HepG2 (cell line): ENCODE measurements at regions not wholly inside any gene's neighbourhood (a gene's known extent, or its start where the extent isn't known, plus 50 kb on each side); places are given as distances from the start of the nearest gene placed in this dataset.

Experiments
- BRD4 ChIP-seq: sonication (generic); formaldehyde crosslinking; IDR thresholded peaks from 2 replicates; pipeline ENCODE4 v1.4.0; 2020; ENCODE audit warnings: missing genetic modification reagents
- FIP1L1 ChIP-seq: fragments of 200-400 bp; formaldehyde crosslinking; IDR thresholded peaks from 2 replicates; pipeline ENCODE4 v1.6.1; 2018; ENCODE audit warnings: low read depth, mild to moderate bottlenecking, low read length, moderate library complexity, borderline replicate concordance; ENCODE audit not compliant: insufficient read depth
- HMG20B ChIP-seq: conservative IDR thresholded peaks from 2 replicates; pipeline ENCODE4 v1.6.1; 2016; ENCODE audit warnings: missing genetic modification reagents, missing compliant biosample characterization
- HOXA7 ChIP-seq: sonication (generic); formaldehyde crosslinking; IDR thresholded peaks from 2 replicates; pipeline ENCODE4 v1.8.1; 2022; ENCODE audit warnings: mild to moderate bottlenecking, missing genetic modification reagents, moderate library complexity
- KAT7 ChIP-seq: IDR thresholded peaks from 2 replicates; pipeline ENCODE4 v1.6.1; 2018; ENCODE audit warnings: borderline replicate concordance, missing compliant biosample characterization
- MYC ChIP-seq: sonication (generic); formaldehyde crosslinking; IDR thresholded peaks from 2 replicates; pipeline ENCODE4 v1.9.0; 2021; ENCODE audit warnings: missing genetic modification reagents, borderline replicate concordance
- NBN ChIP-seq: fragments of 450-650 bp; conservative IDR thresholded peaks from 2 replicates; pipeline ENCODE4 v1.6.1; 2017
- NFE2 ChIP-seq: sonication (generic); formaldehyde crosslinking; IDR thresholded peaks from 2 replicates; pipeline ENCODE4 v1.4.0; 2020; ENCODE audit warnings: missing genetic modification reagents
- NR2F1 ChIP-seq, 2 experiments: fragments of 450-650 bp in 1 of 2; formaldehyde crosslinking in 1 of 2; IDR thresholded peaks; 2 replicates each; pipeline versions ENCODE4 v1.5.0 to v1.6.1; 2016 to 2020; ENCODE audit warnings: mild to moderate bottlenecking in 1 of 2, missing compliant biosample characterization in 1 of 2, missing genetic modification reagents in 1 of 2, moderate library complexity in 1 of 2
- SP5 ChIP-seq: IDR thresholded peaks from 2 replicates; pipeline ENCODE4 v1.6.1; 2016; ENCODE audit warnings: low read depth, borderline replicate concordance
- TARDBP ChIP-seq: sonication (generic); formaldehyde crosslinking; IDR thresholded peaks from 2 replicates; pipeline ENCODE4 v1.8.0; 2022; ENCODE audit warnings: mild to moderate bottlenecking, missing genetic modification reagents
- TGIF2 ChIP-seq: IDR thresholded peaks from 2 replicates; pipeline ENCODE4 v1.6.1; 2016; ENCODE audit warnings: control low read depth, missing compliant biosample characterization
- TP53 ChIP-seq: sonication (generic); formaldehyde crosslinking; conservative IDR thresholded peaks from 2 replicates; pipeline ENCODE4 v1.4.0; 2020; ENCODE audit warnings: missing genetic modification reagents
- ZFP90 ChIP-seq: sonication (generic); formaldehyde crosslinking; IDR thresholded peaks from 2 replicates; pipeline ENCODE4 v1.8.0; 2022; ENCODE audit warnings: missing genetic modification reagents, mild to moderate bottlenecking, inconsistent platforms, borderline replicate concordance
- ZNF10 ChIP-seq: sonication (generic); formaldehyde crosslinking; IDR thresholded peaks from 2 replicates; pipeline ENCODE4 v1.4.0; 2020; ENCODE audit warnings: mild to moderate bottlenecking, low read depth, missing genetic modification reagents, borderline replicate concordance
- ZNF260 ChIP-seq: sonication (generic); formaldehyde crosslinking; IDR thresholded peaks from 2 replicates; pipeline ENCODE4 v1.4.0; 2020; ENCODE audit warnings: missing genetic modification reagents, low read depth, mild to moderate bottlenecking, borderline replicate concordance
- ZNF296 ChIP-seq: sonication (generic); formaldehyde crosslinking; conservative IDR thresholded peaks from 2 replicates; pipeline ENCODE4 v1.5.0; 2020; ENCODE audit warnings: mild to moderate bottlenecking, missing genetic modification reagents
- ZNF329 ChIP-seq: sonication (generic); formaldehyde crosslinking; IDR thresholded peaks from 2 replicates; pipeline ENCODE4 v1.9.0; 2021; ENCODE audit warnings: low read depth, mild to moderate bottlenecking, missing genetic modification reagents
- ZNF382 ChIP-seq: sonication (generic); formaldehyde crosslinking; IDR thresholded peaks from 2 replicates; pipeline ENCODE4 v1.5.0; 2020; ENCODE audit warnings: missing genetic modification reagents, mild to moderate bottlenecking, borderline replicate concordance
- ZNF543 ChIP-seq: sonication (generic); formaldehyde crosslinking; IDR thresholded peaks from 2 replicates; pipeline ENCODE4 v1.4.0; 2020; ENCODE audit warnings: mild to moderate bottlenecking, missing genetic modification reagents
- ZNF850 ChIP-seq: sonication (generic); formaldehyde crosslinking; conservative IDR thresholded peaks from 2 replicates; pipeline ENCODE4 v1.9.0; 2021; ENCODE audit warnings: mild to moderate bottlenecking, missing genetic modification reagents
- ZNF878 ChIP-seq: sonication (generic); formaldehyde crosslinking; IDR thresholded peaks from 2 replicates; pipeline ENCODE4 v1.8.1; 2023; ENCODE audit warnings: mild to moderate bottlenecking, missing genetic modification reagents, moderate library complexity
- TF ChIP-seq, protein P1 (sequence below): IDR thresholded peaks from 2 replicates; pipeline ENCODE4 v1.6.1; 2016
- TF ChIP-seq, protein P2 (sequence below): sonication (generic); formaldehyde crosslinking; IDR thresholded peaks from 2 replicates; pipeline ENCODE4 v1.4.0; 2020; ENCODE audit warnings: missing genetic modification reagents

DNA sequence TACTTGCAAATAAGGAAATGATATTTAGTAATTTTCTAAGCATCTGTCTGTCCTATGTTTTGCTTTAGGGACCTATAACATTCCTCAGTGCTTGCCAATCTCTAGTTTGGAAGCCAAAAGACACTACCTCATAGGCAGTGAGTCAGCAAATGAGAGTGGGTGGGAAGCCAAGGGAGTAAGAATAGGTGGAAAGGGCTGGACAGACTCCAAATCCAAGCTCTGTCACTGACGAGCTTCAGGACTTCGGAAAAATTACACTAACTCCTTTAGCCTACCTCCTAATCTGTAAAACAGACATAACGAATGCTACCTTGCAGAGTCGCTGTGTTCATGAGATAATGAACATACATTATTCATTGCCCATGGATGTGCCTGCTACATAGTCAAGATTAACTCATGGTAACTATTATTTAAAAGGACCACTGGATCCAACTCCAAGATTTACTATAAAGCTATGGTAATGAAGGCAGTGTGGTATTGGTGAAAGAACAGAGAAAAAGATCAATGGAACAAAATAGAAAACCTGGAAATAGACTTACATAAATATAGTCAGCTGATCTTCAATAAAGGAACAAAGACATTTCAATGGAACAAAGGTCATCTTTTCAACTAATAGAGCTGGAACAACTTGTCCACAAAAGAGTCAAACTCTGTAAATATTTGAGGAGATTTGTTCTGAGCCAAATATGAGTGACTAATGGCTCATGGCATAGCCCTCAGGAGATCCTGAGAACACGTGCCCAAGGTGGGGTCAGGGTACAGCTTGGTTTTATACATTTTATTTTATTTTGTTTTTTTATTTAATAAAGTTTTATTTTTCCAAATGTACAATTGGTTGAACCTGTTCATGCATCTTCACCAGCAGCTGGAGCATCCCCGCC is 64.1 kb downstream of the FAM50B start (continued):
- TF ChIP-seq, protein P1, sequence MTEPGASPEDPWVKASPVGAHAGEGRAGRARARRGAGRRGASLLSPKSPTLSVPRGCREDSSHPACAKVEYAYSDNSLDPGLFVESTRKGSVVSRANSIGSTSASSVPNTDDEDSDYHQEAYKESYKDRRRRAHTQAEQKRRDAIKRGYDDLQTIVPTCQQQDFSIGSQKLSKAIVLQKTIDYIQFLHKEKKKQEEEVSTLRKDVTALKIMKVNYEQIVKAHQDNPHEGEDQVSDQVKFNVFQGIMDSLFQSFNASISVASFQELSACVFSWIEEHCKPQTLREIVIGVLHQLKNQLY (CRISPR knock-in tag): peak; percentile 98
- TF ChIP-seq ZNF382 (CRISPR knock-in tag) (no peak), ZNF260 (no peak), ZNF850 (CRISPR knock-in tag) (no peak), NBN (no peak), ZNF10 (CRISPR knock-in tag) (no peak), ZNF296 (no peak), TARDBP (no peak; the same call in 1 of the 2 replicates), KAT7 (CRISPR knock-in tag) (no peak), SP5 (CRISPR knock-in tag) (peak; percentile 51; the same call in 1 of the 2 replicates), ZFP90 (CRISPR knock-in tag) (no peak), ZNF543 (CRISPR knock-in tag) (0 out of 2 replicates have a peak, but pooled peaks have one; percentile 26), ZNF878 (CRISPR knock-in tag) (no peak), FIP1L1 (no peak), NR2F1 (CRISPR knock-in tag; IDR thresholded peaks at IDR 0.05) (peak in 1 of 2 experiments; percentile 73; a peak in 2 of 4 replicates), TGIF2 (CRISPR knock-in tag) (no peak; the same call in 1 of the 2 replicates), BRD4 (CRISPR knock-in tag) (no peak), HMG20B (CRISPR knock-in tag) (0 out of 2 replicates have a peak, but pooled peaks have one; percentile 19), ZNF329 (CRISPR knock-in tag) (no peak), TP53 (no peak), HOXA7 (no peak), MYC (CRISPR knock-in tag) (no peak), NFE2 (CRISPR knock-in tag) (peak; percentile 97)
- TF ChIP-seq, protein P2, sequence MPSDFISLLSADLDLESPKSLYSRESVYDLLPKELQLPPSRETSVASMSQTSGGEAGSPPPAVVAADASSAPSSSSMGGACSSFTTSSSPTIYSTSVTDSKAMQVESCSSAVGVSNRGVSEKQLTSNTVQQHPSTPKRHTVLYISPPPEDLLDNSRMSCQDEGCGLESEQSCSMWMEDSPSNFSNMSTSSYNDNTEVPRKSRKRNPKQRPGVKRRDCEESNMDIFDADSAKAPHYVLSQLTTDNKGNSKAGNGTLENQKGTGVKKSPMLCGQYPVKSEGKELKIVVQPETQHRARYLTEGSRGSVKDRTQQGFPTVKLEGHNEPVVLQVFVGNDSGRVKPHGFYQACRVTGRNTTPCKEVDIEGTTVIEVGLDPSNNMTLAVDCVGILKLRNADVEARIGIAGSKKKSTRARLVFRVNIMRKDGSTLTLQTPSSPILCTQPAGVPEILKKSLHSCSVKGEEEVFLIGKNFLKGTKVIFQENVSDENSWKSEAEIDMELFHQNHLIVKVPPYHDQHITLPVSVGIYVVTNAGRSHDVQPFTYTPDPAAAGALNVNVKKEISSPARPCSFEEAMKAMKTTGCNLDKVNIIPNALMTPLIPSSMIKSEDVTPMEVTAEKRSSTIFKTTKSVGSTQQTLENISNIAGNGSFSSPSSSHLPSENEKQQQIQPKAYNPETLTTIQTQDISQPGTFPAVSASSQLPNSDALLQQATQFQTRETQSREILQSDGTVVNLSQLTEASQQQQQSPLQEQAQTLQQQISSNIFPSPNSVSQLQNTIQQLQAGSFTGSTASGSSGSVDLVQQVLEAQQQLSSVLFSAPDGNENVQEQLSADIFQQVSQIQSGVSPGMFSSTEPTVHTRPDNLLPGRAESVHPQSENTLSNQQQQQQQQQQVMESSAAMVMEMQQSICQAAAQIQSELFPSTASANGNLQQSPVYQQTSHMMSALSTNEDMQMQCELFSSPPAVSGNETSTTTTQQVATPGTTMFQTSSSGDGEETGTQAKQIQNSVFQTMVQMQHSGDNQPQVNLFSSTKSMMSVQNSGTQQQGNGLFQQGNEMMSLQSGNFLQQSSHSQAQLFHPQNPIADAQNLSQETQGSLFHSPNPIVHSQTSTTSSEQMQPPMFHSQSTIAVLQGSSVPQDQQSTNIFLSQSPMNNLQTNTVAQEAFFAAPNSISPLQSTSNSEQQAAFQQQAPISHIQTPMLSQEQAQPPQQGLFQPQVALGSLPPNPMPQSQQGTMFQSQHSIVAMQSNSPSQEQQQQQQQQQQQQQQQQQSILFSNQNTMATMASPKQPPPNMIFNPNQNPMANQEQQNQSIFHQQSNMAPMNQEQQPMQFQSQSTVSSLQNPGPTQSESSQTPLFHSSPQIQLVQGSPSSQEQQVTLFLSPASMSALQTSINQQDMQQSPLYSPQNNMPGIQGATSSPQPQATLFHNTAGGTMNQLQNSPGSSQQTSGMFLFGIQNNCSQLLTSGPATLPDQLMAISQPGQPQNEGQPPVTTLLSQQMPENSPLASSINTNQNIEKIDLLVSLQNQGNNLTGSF: no peak
